DMS153 (cell line): ENCODE measurements at regions not wholly inside any gene's neighbourhood (a gene's known extent, or its start where the extent isn't known, plus 50 kb on each side); places are given as distances from the start of the nearest gene placed in this dataset.

Experiments
- DNase-seq: peaks from one replicate; lab custom pipeline; 2025; lab: John Stamatoyannopoulos, UW

- no peak for DNase-seq
These were observed 92.1 kb upstream of the CXCL12 start for GRCh38 chr10:44477046-44477425.

DNA sequence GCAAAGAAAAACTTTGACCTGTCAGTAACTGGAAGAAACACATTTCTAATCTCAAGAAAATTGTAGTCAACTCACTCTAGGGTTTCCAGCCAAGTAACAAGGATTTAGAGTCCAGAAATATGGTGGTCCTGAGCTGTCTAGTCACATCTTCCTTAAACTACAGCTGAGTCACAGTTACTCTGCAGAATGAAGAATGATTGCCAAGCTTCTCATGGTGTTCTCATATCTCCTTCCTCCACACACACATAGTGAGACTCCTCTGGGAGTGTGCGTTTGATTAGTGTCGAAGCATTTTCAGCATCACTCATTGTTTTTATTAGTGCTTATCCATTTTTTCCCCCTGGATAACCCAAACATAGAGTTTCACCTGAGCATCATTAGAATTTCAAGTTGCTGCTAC is 93.1 kb upstream of the CXCL12 start:
- no peak for DNase-seq

- no peak for DNase-seq
These were observed 94.2 kb upstream of the CXCL12 start for GRCh38 chr10:44478876-44479705.

- DNase-seq = no peak
These were observed 107.8 kb upstream of the CXCL12 start for GRCh38 chr10:44492678-44493077.

DNA sequence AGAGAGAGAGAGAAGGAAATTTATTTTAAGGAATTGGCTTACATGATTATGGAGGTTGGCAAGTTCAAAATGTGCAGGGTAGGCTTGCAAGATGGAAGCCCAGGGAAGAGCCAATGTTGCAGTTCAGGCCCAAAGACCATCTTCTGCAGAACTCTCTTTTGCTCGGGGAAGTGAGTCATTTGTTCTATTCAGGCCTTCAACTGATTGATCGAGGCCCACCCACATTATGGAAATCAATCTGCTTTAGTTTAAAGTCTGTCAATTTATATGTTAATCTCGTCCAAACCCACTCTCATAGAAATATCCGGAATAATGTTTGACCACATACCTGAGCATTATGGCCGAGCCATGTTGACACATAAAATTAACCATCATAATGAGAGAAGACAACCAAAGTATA is 113.3 kb upstream of the CXCL12 start:
- DNase-seq = no peak

- no peak for DNase-seq
These were observed 115.6 kb upstream of the CXCL12 start for GRCh38 chr10:44500451-44500850.

DNA sequence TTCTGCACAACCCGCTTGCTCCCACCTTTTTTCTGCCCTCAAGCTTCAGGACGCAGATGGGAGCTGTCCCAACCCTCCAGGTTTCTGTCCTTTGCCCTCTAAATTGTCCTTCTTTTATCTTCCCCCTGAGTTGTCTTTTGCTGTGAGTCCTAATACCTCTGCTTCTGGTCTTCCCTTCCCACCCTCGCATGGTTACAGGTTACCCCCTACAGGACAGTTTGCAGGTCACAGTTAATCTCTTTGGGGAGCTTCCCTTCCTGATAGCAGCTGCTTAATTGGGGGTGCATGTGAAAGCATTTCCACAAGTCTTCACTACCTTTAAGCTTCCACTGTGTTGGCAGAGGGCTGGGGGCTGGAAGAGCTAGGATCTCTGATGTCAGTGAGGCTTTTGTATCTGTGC is 121.5 kb upstream of the CXCL12 start:
- DNase-seq = no peak

- no peak for DNase-seq
These were observed 125.7 kb upstream of the CXCL12 start for GRCh38 chr10:44510379-44511115.

DNA sequence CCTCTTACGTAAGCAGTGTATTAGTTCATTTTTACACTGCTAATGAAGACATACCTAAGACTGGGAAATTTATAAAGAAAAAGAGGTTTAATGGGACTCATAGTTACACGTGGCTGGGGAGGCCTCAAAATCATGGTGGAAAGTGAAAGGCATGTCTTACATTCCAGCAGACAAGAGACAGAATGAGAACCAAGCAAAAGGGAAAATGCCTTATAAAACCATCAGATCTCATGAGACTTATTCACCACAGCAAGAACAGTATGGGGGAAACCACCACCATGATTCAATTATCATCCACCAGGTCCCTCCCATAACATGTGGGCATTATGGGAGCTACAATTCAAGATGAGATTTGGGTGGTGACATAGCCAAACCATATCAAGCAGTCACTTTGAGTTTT is 126.3 kb upstream of the CXCL12 start:
- no peak for DNase-seq

DNA sequence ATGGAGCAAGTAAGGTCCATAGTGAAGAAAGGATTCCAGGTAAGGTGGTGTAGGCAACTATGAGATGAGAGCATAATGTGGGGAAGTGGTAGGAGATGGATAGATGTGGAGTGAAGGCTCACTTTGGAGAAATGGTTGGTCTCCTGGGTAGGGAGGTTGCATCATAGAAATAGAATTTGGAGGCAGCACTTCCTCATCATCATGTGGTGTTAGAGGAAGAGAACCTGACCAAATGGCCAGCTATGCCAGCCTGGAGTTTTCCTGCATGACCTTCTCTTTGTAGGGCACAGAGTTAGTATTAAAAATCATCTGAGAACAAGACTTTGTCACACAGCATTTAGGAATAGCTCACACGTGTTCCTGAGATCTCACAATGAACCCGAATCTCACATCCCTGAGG is 126.7 kb upstream of the CXCL12 start:
- no peak for DNase-seq

DNA sequence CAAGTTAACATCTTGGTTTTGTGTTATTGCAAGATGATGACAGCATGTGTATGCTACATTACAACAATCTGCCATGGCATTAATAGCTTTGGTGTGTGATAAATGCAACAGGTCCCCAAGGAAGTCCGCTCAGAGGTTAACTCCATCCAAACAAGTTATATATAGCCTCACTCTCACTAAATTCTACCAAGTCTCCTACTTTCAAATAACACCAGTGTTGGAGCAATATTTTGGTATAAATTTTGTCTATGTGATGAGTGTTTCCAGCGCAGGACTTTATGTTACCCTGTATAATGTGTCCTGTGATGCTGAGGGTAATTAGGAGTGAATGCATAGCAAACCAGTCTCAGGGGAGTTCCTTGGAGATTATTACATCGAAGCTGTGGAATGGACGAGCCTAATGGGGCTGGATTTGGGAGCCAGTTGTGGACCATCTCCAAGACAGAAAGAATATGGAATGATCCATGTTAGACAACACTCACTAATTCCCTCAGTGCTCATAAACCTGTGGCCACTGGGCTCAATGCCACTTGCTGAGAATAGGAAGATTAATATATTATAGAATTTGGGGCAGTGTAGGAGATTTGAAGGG is 127.6 kb upstream of the CXCL12 start:
- no peak for DNase-seq

DNA sequence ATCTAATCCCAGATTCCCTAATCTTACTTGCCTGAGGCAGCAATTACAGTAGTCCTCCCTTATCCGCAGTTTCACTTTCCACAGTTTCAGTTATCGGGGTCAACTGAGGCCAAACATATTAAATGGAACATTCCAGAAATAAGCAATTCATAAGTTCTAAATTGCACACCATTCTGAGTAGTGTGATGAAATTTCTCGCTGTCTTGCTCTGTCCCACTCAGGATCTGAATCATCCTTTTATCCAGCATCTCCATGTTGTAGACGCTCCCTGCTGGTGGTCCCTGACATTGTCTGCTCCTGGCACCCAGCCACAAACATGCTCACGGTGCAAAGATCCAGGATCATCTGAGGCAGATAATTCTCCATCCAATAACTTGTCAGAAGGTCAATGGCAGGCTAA is 128.7 kb upstream of the CXCL12 start:
- no peak for DNase-seq

GRCh38 chr10:44516891-44517290 is 132.0 kb upstream of the CXCL12 start:
- no peak for DNase-seq

GRCh38 chr10:44517635-44518034 is 132.7 kb upstream of the CXCL12 start:
- DNase-seq = no peak

GRCh38 chr10:44519361-44519760 is 134.5 kb upstream of the CXCL12 start:
- no peak for DNase-seq

DNA sequence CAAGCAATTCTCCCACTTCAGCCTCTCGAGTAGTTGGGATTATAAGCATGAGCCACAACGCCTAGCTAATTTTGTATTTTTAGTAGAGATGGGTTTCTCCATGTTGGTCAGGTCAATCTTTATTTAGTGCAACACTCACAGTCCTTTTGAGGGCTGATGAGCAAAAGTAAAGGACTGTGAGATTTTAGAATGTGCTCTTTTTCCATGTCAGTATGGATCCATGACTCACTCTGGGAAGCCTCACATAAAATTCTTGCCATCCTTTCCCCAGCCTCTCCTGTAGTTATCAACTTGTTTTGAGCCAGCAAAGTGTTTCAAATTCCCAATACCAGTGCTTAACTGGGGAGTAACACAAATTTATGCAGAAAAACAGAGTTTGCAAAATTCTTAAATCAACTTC is 135.8 kb upstream of the CXCL12 start:
- DNase-seq = no peak

DNA sequence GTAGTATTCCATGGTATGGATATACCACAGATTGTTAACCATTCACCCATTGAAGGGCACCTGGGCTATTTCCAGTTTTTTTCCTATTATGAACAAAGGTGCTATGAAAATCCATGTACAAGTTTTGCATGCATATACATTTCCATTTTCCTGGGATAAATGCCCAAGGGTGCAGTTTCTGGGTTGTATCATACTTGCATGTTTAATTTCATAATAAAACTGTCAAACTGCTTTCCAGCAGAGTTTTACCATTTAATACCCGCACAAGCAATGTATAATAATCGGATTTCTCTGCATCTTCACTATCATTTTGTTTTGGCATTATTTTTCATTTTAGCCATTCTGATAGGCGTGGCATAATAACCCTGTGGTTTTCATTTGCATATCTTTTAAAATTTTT is 154.3 kb upstream of the CXCL12 start:
- no peak for DNase-seq

- DNase-seq = no peak
These were observed 167.8 kb upstream of the CXCL12 start for GRCh38 chr10:44552726-44553125.

- DNase-seq = no peak
These were observed 172.8 kb upstream of the CXCL12 start for GRCh38 chr10:44557596-44558191.

GRCh38 chr10:44558521-44558920 is 173.6 kb upstream of the CXCL12 start:
- no peak for DNase-seq

GRCh38 chr10:44564361-44564760 is 179.5 kb upstream of the CXCL12 start:
- DNase-seq = no peak

GRCh38 chr10:44564790-44565189 is 179.9 kb upstream of the CXCL12 start:
- DNase-seq = no peak

DNA sequence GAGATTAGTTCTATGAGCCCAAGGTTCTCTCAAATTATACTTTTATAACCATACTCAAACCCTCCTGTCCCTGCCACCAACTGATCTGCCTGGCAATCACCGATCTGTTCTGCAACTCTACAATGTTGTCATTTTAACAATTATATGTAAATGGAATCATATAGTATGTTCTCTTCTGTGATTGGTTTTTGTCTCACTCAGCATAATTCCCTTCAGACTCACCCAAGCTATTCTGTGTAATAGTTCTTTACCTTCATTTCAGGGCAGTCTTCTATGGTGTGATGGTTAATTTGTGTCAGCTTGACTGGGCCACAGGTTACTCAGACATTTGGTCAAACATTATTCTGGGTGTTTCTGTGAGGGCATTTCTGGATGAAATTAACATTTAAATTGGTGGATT is 181.9 kb upstream of the CXCL12 start:
- DNase-seq = no peak
